ENCODE measurements at regions not wholly inside any gene's neighbourhood (a gene's known extent, or its start where the extent isn't known, plus 50 kb on each side); places are given as distances from the start of the nearest gene placed in this dataset.

DNA sequence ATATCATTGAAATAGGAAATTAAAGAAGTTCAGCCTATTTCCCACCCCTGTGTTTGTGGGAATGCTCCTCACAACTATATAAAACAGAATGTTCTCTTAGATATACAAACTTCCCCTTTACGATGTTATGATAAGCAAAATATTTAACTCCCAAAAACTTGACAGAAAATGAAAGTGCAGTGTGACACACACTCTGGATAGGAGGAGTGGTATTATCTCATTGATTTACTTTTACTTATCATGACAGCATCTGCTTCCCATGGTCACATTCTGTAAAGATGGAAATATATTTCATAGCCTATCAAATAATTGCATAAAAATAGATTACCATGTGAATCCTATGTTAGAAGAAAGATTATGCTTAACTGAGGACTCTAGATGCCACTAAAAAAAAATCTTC lies 96.6 kb upstream of the STK17B start:
- POLR2A ChIA-PET: no interaction called here

DNA sequence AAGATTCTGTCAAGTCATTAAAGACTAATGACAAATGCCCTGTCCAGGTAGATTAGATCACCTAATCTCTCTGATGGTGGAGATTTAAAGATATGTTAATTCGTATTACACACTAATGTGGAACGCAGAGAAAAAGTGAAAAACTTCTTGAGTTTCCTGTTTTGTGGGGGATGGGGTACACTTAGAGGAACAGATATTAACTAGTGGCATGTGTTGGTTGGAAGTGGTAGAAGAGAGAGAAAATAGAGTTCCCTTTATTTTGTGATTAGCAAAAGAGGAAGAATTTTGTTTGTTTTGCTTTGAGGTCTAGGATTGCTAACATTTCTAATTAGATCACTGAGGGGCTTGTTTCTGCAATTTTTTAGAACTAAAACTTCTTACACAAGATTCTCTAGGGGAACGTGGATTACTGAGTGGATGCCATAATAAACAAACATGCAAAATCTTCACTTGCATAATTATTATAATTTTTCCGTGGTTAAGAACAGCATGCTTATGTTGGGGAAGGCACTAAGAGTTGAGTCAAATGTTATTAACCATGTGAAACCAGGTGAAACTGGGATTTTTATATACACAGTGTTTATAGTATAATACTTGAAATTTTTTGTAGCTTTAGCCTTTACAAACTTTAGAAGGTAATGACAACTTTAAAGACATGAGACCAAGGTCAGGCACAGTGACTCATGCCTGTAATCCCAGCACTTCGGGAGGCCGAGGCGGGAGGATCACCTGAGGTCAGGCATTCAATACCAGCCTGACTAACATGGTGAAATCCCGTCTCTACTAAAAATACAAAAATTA lies 97.4 kb upstream of the STK17B start:
- CTCF ChIA-PET: interaction anchor here (1.6 kb wide), 1 partner anchor 68 kb away, joined by 4 read pairs; no protein-coding TSS in a partner anchor
- POLR2A ChIA-PET: no interaction called here
- no peak overlapping the region for H3K4me3 ChIP-seq (ENCODE audit: low read depth, low read length)
- no peak for DNase-seq (ENCODE audit: low read depth, low spot score)
- TF ChIP-seq, protein P1, sequence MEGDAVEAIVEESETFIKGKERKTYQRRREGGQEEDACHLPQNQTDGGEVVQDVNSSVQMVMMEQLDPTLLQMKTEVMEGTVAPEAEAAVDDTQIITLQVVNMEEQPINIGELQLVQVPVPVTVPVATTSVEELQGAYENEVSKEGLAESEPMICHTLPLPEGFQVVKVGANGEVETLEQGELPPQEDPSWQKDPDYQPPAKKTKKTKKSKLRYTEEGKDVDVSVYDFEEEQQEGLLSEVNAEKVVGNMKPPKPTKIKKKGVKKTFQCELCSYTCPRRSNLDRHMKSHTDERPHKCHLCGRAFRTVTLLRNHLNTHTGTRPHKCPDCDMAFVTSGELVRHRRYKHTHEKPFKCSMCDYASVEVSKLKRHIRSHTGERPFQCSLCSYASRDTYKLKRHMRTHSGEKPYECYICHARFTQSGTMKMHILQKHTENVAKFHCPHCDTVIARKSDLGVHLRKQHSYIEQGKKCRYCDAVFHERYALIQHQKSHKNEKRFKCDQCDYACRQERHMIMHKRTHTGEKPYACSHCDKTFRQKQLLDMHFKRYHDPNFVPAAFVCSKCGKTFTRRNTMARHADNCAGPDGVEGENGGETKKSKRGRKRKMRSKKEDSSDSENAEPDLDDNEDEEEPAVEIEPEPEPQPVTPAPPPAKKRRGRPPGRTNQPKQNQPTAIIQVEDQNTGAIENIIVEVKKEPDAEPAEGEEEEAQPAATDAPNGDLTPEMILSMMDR (IDR thresholded peaks at IDR 0.05; ENCODE audit: insufficient read depth, low read length, missing control alignments): no peak

More for the DNA sequence above, 96.6 kb upstream of the STK17B start:
- DNase-seq (ENCODE audit: low read depth, low spot score): no peak
- H3K4me3 ChIP-seq (ENCODE audit: low read depth, low read length): no peak overlapping the region
- TF ChIP-seq, protein P1 (IDR thresholded peaks at IDR 0.05; ENCODE audit: insufficient read depth, low read length, missing control alignments): no peak
- CTCF ChIA-PET: interaction anchor here (1.2 to 2.7 kb wide), 2 partner anchors 8 to 10 kb away, joined by 3 to 11 read pairs; no protein-coding TSS in a partner anchor

DNA sequence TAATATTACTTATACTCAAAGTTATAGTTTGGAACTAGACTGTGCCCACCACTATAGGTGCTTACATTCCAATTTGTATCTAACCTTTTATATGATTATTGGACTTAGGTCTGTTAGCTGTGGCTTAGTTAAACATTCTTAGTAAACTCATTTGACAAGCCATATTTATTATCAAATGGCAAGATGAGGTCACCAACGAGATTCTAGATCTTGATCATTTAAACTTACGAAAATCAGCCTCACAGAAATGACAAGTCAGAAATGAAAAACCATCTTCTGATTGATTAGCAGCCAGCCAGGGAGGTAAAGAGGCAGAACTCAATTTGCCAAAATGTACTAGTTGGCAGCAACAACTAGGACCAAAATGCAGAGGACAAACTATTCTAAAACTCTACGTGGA lies 100.4 kb upstream of the STK17B start:
- CTCF ChIA-PET: interaction anchor here (2.0 kb wide), 1 partner anchor 192 kb away, joined by 6 read pairs; no protein-coding TSS in a partner anchor
- no peak overlapping the region for H3K4me3 ChIP-seq (ENCODE audit: low read depth, low read length)

DNA sequence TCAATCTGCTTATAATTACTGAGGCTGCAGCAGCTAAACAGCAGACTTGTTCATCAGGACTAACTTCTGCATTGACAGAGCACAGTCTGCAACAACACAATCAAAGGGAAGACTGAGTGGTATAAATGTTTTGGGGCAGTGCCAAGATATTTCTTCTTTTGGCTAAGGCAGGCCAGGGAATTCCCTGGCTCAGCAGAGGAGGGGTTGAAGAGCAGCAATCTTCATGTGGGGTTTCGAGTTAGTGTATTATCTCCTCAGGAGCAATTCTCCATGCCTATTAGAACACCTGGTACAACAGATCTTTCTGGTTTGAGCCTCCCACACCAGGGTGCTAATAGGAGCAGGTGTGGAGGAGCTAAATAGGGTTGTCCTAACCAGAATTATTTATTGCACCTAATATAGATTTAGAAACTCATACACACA lies 103.0 kb upstream of the STK17B start:
- CTCF ChIA-PET: interaction anchor here (0.7 to 5.5 kb wide), 4 partner anchors 14 to 195 kb away, joined by 3 to 75 read pairs (median 26); no protein-coding TSS in a partner anchor
- TF ChIP-seq, protein P1 (IDR thresholded peaks at IDR 0.05; ENCODE audit: insufficient read depth, low read length, missing control alignments): no peak
- no peak for DNase-seq (ENCODE audit: low read depth, low spot score)
- POLR2A ChIA-PET: interaction anchor here (1.6 kb wide), 1 partner anchor 14 kb away, joined by 4 read pairs; no protein-coding TSS in a partner anchor
- no peak overlapping the region for H3K4me3 ChIP-seq (ENCODE audit: low read depth, low read length)

More for the DNA sequence above, 100.4 kb upstream of the STK17B start:
- POLR2A ChIA-PET: no interaction called here
- no peak for DNase-seq (ENCODE audit: low read depth, low spot score)
- TF ChIP-seq, protein P1 (IDR thresholded peaks at IDR 0.05; ENCODE audit: insufficient read depth, low read length, missing control alignments): no peak

DNA sequence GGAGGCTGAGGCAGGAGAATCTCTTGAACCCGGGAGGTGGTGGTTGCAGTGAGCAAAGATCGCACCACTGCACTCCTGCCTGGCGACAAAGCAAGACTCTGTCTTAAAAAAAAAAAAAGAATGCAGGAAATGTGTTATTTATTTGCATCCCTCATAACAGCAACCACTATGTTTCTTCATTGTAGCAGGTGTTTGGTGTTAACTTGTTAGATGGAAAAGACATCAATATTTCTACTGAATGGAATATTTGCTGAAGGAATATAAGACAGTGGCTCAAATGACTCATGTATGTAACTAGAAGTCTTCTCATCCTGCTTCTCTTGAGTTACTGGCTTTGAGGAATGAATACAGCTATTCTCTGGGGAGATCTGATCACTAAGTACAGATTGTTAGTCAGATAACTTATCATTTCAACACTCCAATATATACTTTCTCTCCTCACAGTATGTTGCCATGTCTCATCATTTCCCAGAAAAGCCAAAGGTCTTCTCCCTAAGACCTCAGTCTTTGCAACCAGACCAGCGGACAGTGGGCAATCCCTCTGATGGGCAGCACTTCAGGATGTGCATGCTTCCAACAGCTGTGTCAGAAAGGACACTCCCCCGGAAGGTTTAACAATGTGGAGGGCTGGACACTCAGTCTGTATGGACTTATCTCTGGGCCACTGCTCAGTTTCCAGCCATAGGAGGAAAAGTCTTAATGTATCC lies 104.4 kb upstream of the STK17B start:
- no peak overlapping the region for H3K4me3 ChIP-seq (ENCODE audit: low read depth, low read length)
- TF ChIP-seq, protein P1 (IDR thresholded peaks at IDR 0.05; ENCODE audit: insufficient read depth, low read length, missing control alignments): no peak
- no peak for DNase-seq (ENCODE audit: low read depth, low spot score)
- CTCF ChIA-PET: interaction anchor here (0.6 to 5.5 kb wide), 35 partner anchors 9 to 484 kb away, joined by 3 to 75 read pairs (median 6); partner anchors contain the start of genes DNAH7 and STK17B
- POLR2A ChIA-PET: interaction anchor here (0.7 to 1.6 kb wide), 4 partner anchors 16 to 132 kb away, joined by 3 to 4 read pairs (median 3); no protein-coding TSS in a partner anchor

Data from AG04449 (cell line).